Thyroid gland (tissue), 4 donors: ENCODE measurements at regions not wholly inside any gene's neighbourhood (a gene's known extent, or its start where the extent isn't known, plus 50 kb on each side); places are given as distances from the start of the nearest gene placed in this dataset.
"Not testable (repeated sequence)": the region's sequence is repeated elsewhere in the genome, so short reads cannot be mapped to it uniquely, and the experiment has no call there.

Source experiments
- POLR2A ChIP-seq, 2 donors: fragments of 450-650 bp; IDR thresholded peaks; one replicate each; pipeline ENCODE4 v1.6.1; 2017; ENCODE audit warnings: antibody characterized with exemption in 2 of 2, mild to moderate bottlenecking in 2 of 2, moderate library complexity in 1 of 2
- TF ChIP-seq, protein P1 (sequence below), 6 experiments: fragments of 200-600 bp in 3 of 6; fragments of 450-650 bp in 3 of 6; sonication (generic) in 3 of 6; IDR thresholded peaks; one replicate each; pipeline ENCODE4 v1.5.1; 2016 to 2019; ENCODE audit warnings: antibody characterized with exemption in 6 of 6, mild to moderate bottlenecking in 2 of 6, inconsistent platforms in 1 of 6, moderate library complexity in 1 of 6

DNA sequence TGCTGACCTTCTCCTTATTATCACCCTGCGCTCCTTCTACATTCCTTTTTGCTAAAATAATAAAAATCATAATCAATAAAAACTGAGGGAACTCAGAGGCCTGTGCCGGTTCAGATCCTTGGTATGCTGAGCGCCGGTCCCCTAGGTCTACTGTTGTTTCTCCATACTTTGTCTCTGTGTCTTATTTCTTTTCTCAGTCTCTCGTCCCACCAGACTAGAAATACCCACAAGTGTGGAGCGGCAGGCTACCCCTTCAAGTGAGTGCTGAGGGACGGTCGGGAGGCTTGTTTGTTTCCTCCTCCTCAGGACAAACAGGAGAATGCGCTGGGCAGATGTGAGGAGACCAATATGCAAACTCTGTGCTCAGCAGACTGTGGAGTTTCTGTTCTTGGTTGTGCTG, 75.4 kb downstream of the DEFB131A start:
- TF ChIP-seq, protein P1, sequence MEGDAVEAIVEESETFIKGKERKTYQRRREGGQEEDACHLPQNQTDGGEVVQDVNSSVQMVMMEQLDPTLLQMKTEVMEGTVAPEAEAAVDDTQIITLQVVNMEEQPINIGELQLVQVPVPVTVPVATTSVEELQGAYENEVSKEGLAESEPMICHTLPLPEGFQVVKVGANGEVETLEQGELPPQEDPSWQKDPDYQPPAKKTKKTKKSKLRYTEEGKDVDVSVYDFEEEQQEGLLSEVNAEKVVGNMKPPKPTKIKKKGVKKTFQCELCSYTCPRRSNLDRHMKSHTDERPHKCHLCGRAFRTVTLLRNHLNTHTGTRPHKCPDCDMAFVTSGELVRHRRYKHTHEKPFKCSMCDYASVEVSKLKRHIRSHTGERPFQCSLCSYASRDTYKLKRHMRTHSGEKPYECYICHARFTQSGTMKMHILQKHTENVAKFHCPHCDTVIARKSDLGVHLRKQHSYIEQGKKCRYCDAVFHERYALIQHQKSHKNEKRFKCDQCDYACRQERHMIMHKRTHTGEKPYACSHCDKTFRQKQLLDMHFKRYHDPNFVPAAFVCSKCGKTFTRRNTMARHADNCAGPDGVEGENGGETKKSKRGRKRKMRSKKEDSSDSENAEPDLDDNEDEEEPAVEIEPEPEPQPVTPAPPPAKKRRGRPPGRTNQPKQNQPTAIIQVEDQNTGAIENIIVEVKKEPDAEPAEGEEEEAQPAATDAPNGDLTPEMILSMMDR (IDR thresholded peaks at IDR 0.05), result not testable (repeated sequence)
- TF ChIP-seq POLR2A (IDR thresholded peaks at IDR 0.05), result not testable (repeated sequence)
